ENCODE measurements at regions not wholly inside any gene's neighbourhood (a gene's known extent, or its start where the extent isn't known, plus 50 kb on each side); places are given as distances from the start of the nearest gene placed in this dataset.

- TF ChIP-seq CTCF (IDR thresholded peaks at IDR 0.05; ENCODE audit: insufficient read depth, low read length, missing control alignments), result no peak
- ChIA-PET POLR2A (no interaction called here), CTCF (interaction anchor here (0.6 to 5.4 kb wide), 51 partner anchors 8 to 1068 kb away, joined by 3 to 86 read pairs (median 4); partner anchors contain the start of gene DDHD1)
- no peak for DNase-seq (ENCODE audit: low read depth, low spot score)
- H3K4me3 ChIP-seq (ENCODE audit: low read depth, low read length), result no peak overlapping the region
These were observed 142.2 kb upstream of the DDHD1 start for GRCh38 chr14:53295372-53295771.

DNA sequence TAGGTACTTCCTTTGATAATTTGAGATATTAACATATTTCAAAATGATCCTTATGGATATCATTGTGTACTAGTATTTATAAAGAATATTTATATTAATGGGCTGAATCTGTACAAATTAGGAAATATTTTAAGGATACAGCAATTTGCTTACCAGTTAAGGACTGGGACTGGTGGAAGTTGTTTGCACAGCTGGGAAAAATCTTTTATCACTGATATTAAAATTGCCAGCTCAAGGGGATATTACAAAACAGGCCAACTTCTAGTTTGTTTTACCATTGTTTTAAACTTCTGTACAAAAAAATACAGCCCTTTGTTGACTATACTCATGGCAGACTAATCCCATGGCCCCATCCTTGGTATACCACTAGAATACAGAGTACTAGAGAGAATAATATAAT, 133.2 kb upstream of the DDHD1 start:
- no peak for TF ChIP-seq CTCF (IDR thresholded peaks at IDR 0.05; ENCODE audit: insufficient read depth, low read length, missing control alignments)
- CTCF ChIA-PET, result interaction anchor here (1.0 kb wide), 1 partner anchor 9 kb away, joined by 3 read pairs; no protein-coding TSS in a partner anchor
- DNase-seq (ENCODE audit: low read depth, low spot score), result no peak
- H3K4me3 ChIP-seq (ENCODE audit: low read depth, low read length), result no peak overlapping the region
- POLR2A ChIA-PET, result no interaction called here

- CTCF ChIA-PET, result interaction anchor here (1.0 to 1.2 kb wide), 2 partner anchors 10 to 161 kb away, joined by 3 read pairs; no protein-coding TSS in a partner anchor
- no peak overlapping the region for H3K4me3 ChIP-seq (ENCODE audit: low read depth, low read length)
- no peak for DNase-seq (ENCODE audit: low read depth, low spot score)
These were observed 132.7 kb upstream of the DDHD1 start for GRCh38 chr14:53285821-53286220.

DNA sequence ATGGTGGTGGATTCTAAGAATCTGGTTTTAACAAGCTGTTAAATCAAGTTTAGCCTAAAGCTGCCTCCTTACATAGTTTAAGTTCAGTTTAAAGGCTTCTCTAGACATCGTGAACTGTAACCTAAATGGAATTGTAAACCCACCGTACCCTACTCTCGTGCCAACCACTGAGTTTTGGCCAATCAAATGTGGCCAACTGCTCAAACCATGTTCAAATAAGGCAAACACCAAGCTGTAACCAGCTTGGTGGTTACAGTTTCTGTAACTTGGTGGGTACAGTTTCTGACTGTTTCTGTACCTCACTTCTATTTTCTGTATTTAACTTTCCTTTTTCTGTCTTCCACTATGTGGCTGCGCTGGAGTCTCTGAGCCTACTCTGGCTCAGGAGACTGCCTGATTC, 131.9 kb upstream of the DDHD1 start:
- ChIA-PET POLR2A (no interaction called here), CTCF (interaction anchor here (0.6 to 2.9 kb wide), 4 partner anchors 10 to 1063 kb away, joined by 3 to 19 read pairs (median 4); no protein-coding TSS in a partner anchor)
- no peak overlapping the region for H3K4me3 ChIP-seq (ENCODE audit: low read depth, low read length)
- TF ChIP-seq CTCF (IDR thresholded peaks at IDR 0.05; ENCODE audit: insufficient read depth, low read length, missing control alignments), result no peak
- DNase-seq (ENCODE audit: low read depth, low spot score), result no peak

More at GRCh38 chr14:53285821-53286220, 132.7 kb upstream of the DDHD1 start:
- TF ChIP-seq CTCF (IDR thresholded peaks at IDR 0.05; ENCODE audit: insufficient read depth, low read length, missing control alignments), result no peak
- POLR2A ChIA-PET, result no interaction called here

- DNase-seq (ENCODE audit: low read depth, low spot score), result no peak
- no peak for TF ChIP-seq CTCF (IDR thresholded peaks at IDR 0.05; ENCODE audit: insufficient read depth, low read length, missing control alignments)
- no peak overlapping the region for H3K4me3 ChIP-seq (ENCODE audit: low read depth, low read length)
- ChIA-PET POLR2A (no interaction called here), CTCF (interaction anchor here (1.2 to 3.0 kb wide), 2 partner anchors 17 kb away, joined by 6 to 19 read pairs; no protein-coding TSS in a partner anchor)
These were observed 125.7 kb upstream of the DDHD1 start for GRCh38 chr14:53278602-53279506.

DNA sequence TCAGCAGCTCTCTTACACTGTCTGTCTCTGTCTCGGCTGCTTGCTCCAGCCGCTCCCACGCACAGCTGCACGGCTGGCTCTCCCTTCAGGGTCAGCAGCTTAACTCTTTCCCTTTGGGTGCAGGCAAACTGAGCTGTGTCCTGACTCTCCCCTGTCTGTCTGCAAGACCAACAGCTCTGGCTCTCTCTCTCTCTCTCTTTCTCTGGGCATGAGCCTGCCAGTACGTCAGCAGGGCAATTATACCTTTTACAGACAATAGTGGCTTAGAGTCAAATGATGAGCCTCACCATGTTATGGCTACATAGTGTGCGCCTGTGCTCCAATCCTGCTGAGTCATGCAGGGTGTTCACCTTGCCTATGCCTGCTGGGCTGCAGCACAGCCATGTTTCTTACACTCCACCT, 120.5 kb upstream of the DDHD1 start:
- CTCF ChIA-PET, result interaction anchor here (0.8 to 2.5 kb wide), 3 partner anchors 22 to 218 kb away, joined by 3 to 11 read pairs (median 3); no protein-coding TSS in a partner anchor
- POLR2A ChIA-PET, result no interaction called here
- no peak for DNase-seq (ENCODE audit: low read depth, low spot score)
- TF ChIP-seq CTCF (IDR thresholded peaks at IDR 0.05; ENCODE audit: insufficient read depth, low read length, missing control alignments), result no peak
- H3K4me3 ChIP-seq (ENCODE audit: low read depth, low read length), result no peak overlapping the region
